GM21360 (cell line): ENCODE measurements at regions not wholly inside any gene's neighbourhood (a gene's known extent, or its start where the extent isn't known, plus 50 kb on each side); places are given as distances from the start of the nearest gene placed in this dataset.

Experiments used
- ATAC-seq: cut with Tn5 transposase; IDR thresholded peaks from one replicate; pipeline ENCODE4 v1.9.1; 2021; ENCODE audit warnings: mild to moderate bottlenecking, moderate library complexity; ENCODE audit not compliant: unreplicated experiment

GRCh38 chr6:91868539-91869202 lies 1281.8 kb upstream of the MAP3K7 start:
- no peak for ATAC-seq

DNA sequence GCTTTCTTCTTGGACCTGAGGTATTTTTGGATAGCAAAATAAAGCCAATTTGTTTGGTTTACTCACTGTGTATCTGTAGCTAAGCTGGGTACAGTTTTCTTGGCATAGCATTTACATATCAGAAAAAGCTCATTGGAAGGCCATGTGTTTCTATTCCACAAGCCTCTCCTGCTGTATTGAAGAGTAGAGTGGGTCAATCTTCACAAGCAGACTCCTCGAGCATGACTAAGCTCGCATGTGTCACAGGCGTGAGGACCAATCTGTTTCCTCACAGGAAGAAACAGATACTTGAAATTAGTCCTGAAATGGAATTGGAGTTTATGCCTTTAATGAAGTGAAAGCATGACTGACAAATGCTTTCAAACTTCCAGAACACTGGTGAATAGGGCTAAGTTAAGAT lies 1279.0 kb upstream of the MAP3K7 start:
- ATAC-seq = no peak

GRCh38 chr6:91864911-91865310 lies 1278.0 kb upstream of the MAP3K7 start:
- ATAC-seq = no peak

DNA sequence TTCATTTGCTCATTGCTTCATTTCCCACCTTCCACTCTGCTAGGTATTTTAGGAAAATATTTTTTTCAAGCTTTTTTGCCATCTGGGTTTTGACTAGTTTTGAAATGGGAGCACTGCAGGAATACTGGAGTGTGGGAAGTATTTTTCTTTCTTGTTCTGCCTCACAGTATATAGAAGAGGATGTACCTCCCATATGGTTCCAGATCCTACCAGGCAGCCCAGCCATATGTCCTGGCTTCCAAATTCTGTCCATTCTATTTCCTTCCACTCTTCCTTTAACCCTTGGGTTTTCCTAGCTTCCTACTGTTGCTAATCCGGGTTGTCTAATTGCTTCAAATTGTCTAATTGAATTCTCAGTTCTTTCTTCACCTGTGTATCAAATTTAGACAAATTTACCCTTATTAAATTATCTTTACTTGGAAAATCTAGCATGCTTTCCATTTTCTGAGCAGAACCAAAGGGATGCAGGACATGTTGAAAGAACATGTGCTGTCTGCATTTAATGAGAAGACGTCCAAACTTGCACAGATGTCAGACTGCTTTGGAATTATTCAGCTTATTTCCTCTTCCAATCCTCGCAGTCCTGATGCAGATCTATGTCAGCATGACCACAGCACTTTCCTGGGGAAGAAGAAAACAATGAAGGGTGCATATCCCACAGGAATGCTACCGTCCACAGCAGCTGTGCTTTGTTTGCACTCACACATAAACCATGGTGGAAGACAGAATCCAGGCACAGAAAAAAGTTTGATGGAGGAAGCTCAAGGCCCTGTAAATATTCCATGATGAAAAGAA lies 1273.9 kb upstream of the MAP3K7 start:
- ATAC-seq = no peak

DNA sequence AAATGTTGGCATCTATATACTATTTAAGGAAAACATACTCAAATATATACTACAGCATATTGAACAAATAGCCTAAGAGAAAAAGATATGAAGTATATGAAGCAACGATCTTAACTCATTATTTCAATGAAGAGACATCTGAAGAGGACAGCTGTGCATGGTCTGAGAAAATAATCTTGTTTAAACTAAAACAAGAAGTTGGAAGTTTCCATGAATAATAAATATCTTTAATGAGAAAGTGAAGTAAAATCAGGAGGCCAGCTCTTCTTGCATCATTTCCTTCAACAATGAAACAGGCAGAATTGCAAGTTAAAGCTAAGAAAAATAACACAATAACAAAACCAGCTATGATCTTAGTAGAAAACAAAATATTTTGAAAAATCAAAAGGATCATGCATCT lies 1265.4 kb upstream of the MAP3K7 start:
- no peak for ATAC-seq

DNA sequence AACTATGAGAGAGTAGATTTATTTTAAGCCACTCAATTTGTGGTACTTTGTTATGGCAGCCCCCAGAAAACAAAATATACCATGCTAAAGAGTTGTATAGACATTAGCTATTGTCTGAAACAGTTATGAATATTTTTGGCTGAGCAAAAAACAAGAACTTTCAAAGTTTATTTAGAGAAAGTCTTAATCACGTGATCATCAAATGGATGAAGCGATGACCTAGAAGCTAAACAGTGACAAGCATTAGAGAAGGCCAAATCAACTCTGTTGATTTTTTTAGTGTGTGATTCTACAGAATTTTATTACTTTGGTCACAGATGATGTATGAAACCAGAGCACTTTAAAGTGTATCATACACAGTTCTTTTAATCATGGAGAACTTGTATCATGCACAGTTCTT lies 1247.9 kb upstream of the MAP3K7 start:
- ATAC-seq = no peak

DNA sequence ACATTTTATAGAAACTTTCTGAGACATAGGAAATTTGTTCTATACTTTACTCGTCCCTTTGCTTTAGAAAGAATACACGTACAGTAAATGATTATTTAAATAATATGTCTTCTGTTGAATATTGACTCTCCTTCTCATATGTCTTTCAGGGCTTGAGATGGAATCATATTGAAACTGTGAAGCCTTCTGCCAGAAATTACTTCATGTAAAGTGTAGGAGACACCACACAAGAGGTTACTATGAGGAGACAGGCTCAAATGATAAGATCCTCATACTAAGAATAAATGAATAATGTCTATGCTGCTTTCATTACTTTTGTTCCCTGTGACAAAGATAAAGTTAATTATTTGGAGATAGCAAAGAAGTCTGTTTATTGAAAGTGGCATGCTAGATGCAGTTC lies 1240.3 kb upstream of the MAP3K7 start:
- ATAC-seq = no peak

DNA sequence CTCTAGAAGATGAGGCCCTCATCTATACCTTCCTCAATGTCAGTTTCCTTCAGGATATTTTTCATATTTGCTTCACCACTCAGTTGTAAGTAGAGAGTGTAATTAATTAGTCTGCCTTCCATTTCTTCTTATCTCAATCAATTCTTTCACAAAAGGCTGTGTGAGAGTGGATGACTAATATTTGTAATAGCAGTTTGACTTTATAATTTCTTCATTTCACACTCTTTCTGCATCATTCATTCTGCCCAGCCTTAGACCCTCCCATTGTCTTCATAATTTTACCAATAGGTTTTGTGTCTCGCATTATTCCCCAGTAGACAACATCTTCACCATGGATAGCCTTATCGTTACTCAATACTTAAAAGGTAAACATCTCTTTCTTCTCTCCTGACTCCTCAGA lies 1239.3 kb upstream of the MAP3K7 start:
- no peak for ATAC-seq

DNA sequence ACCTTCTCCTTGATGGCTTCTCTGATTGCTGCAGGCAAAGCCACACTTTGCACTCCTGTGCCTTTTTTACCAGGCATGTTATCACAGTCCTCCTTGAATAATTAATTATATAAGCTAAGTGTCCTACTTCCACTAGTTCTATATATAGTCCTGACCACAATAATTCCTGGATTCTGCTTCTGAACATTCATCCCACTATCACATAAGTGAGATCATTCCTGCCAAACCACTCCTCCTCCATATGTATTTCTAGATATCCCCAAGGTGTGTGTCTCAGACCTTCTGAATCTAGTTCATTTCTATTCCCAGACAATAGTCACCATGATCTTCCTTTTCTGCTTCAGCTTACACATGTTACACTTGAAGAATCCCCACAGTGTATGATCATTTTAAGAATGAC lies 1237.5 kb upstream of the MAP3K7 start:
- ATAC-seq = no peak

GRCh38 chr6:91822581-91822980 lies 1235.7 kb upstream of the MAP3K7 start:
- no peak for ATAC-seq

GRCh38 chr6:91816335-91816734 lies 1229.5 kb upstream of the MAP3K7 start:
- no peak for ATAC-seq

DNA sequence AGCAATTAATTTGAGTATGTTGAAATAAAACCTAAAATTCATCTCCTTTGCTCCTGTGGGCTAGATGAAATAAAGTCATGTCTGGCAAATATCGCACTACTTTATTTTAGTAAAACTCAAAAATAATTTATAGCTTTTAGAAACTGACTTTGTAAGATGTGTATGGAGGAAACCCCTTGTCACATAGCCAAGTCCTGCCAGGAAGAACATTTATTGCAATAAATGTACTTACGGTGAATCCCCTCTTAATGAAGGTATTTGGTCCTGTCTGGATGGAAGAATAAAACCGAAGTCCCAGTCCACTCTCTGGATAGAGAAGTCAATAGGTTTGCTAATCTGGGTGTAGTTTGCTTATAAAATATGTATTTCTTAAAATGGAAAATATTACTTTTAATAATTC lies 1226.8 kb upstream of the MAP3K7 start:
- ATAC-seq = no peak

DNA sequence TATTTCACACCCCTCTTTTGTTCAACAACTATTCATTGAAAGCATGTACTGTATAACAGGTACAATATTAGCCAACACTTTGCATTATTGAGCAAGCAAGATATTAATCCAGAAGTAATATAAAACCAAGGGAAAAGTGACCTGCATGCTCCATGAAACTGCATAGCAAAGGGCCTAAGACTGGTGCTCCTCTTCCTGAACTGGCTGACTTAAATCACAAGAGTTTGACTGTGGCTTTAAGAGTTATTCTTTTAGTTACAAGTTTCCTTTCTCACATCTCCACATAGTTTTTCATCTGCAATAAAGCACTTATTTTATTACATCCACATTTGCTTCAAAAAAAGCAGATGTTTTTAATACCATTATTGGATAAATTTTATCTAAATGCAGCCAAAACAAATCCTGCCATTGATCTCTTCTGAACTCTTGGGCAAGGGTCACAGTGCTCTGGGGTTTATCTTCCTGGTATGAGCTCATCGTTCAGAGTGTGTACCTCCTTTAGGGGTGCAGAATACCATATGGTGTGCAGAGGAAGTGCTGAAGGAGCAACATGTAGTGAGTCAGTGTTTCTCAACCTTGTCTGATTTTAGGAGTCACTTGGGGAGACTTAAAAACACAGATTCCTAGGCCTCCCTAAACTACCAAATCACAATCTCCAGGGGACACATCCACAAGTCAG lies 1225.9 kb upstream of the MAP3K7 start:
- no peak for ATAC-seq

DNA sequence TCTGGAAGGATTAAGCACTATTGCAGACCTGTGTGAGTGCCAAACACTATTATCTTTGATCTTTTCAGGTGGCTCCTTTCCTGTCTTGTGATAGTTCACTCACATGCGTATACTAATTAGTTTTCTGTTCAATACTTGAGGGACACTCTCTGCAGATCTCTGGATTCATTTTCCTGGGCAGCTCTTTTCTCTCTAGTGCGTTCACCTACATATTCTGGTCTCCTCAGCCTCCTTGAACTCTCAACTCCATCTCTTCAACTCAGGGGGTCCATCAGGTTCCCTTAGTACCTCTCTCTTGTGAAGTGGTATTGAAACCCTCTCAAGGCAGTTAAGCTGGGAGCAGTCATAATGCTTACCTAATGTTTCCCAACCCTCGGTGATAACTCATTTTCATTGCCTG lies 1218.1 kb upstream of the MAP3K7 start:
- no peak for ATAC-seq

DNA sequence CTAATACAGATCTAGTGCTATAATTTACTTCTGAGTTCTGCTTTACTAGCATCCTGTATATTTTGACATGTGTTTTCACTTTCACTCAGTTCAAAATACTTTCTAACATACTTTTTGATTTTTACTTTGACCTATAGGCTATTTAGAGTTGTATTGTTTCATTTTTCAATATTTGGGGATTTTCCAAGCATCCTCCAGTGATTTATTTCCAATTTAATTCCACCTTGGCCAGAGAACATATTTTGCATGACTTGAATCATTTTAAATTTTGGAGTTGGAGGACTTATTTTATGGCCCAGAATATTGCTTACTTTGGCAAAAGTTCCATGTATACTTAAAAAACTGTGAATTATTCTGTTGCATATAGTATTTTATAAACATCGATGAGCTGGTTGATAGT lies 1215.6 kb upstream of the MAP3K7 start:
- no peak for ATAC-seq

DNA sequence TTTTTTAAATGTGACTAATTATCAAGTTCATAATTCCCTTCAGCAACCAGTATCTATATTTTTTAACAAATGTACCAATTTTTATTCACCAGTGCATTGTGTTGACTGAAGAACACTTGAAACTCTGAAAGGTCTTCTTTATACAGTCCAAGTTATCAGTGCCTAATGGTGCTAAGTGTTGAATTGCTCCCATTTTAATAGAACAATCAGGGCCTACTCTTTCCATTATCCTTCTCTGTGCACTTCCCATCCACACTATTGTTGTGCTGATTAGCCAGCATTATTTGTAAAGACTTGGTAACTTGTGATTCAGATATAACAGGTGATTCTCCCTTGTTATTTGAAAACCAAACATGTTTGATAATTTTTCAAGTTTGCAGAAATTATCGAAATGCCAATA lies 1209.7 kb upstream of the MAP3K7 start:
- ATAC-seq = no peak

- no peak for ATAC-seq
Measured at GRCh38 chr6:91788501-91788900, 1201.6 kb upstream of the MAP3K7 start.

GRCh38 chr6:91786474-91787184 lies 1199.8 kb upstream of the MAP3K7 start:
- ATAC-seq = no peak

DNA sequence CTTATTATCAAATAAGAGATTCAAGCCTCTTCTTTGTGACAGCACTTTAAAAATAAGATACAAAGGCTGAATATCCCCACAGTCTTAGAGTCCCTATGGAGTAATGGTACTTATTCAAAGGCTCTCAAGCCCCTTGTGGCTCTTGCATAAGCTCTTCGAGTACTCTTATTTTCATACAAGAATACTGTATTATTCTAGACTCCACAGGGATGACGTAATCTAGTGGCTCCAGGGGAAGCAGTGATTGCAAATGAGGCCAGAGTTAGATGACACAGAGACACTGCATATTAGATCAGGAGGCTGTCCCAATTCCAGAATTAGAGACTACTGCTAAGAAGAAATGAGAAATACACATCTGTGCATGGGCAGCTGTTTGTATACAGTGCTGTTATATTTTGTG lies 1195.9 kb upstream of the MAP3K7 start:
- no peak for ATAC-seq

DNA sequence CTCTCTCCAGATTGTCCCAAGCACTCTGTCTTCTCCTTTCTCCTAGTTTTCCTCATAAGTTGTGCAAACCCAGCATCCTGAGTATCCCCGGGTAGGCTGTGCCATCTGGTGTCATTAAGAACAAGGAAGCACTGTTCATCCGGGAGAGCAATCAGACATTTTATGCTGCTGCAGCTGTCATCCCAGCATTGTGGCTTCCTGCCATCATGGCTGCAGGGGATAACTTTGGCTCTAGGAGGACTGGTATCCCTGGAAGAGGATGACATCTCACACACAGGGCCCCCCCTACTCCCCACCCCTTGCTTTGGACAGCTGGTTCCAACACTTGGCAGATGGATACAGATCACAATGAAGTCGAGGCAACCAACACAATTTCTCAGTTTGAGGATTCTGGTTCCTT lies 1195.1 kb upstream of the MAP3K7 start:
- no peak for ATAC-seq

- no peak for ATAC-seq
Measured at GRCh38 chr6:91780270-91780669, 1193.4 kb upstream of the MAP3K7 start.
